Keratinocyte (primary cell): ENCODE measurements at regions not wholly inside any gene's neighbourhood (a gene's known extent, or its start where the extent isn't known, plus 50 kb on each side); places are given as distances from the start of the nearest gene placed in this dataset.

Experiments
- DNase-seq: peaks from one replicate; pipeline ENCODE4 v3.0.0-alpha.2; 2011; ENCODE audit warnings: low read depth, missing footprints, low spot score
- FAIRE-seq: peaks from 2 replicates; lab custom pipeline; 2011; peaks lifted over from hg19 to GRCh38; lab: Jason Lieb, UNC
- H2AFZ ChIP-seq: 2 replicates; pipeline ENCODE4 v1.6.0; 2012; ENCODE audit warnings: low read length, control low read depth, inconsistent platforms; ENCODE audit not compliant: control insufficient read depth
- H3K27ac ChIP-seq: 2 replicates; pipeline ENCODE4 v1.5.1; 2011; ENCODE audit warnings: low read length; ENCODE audit not compliant: control insufficient read depth, insufficient read depth
- H3K27me3 ChIP-seq: 3 replicates; pipeline ENCODE4 v1.6.0; 2011; ENCODE audit warnings: low read length; ENCODE audit not compliant: control insufficient read depth, insufficient read depth; ENCODE audit errors: extremely low read depth
- H3K36me3 ChIP-seq, 2 experiments: 2 replicates in 1 of 2; 3 replicates in 1 of 2; pipeline ENCODE4 v1.5.1; 2011; ENCODE audit warnings: low read length in 2 of 2, mild to moderate bottlenecking in 1 of 2; ENCODE audit not compliant: control insufficient read depth in 2 of 2, insufficient read depth in 2 of 2; ENCODE audit errors: extremely low read depth in 1 of 2
- H3K4me1 ChIP-seq: 3 replicates; pipeline ENCODE4 v1.5.1; 2011; ENCODE audit warnings: low read length; ENCODE audit not compliant: control insufficient read depth, insufficient read depth; ENCODE audit errors: extremely low read depth
- H3K4me2 ChIP-seq: 3 replicates; pipeline ENCODE4 v1.6.0; 2011; ENCODE audit warnings: low read depth, low read length; ENCODE audit not compliant: control insufficient read depth, insufficient read depth; ENCODE audit errors: extremely low read depth
- H3K4me3 ChIP-seq, 3 experiments: fragments of 200-600 bp in 1 of 3; sonication (generic) in 1 of 3; 2 replicates in 2 of 3; 3 replicates in 1 of 3; pipeline ENCODE4 v1.5.1; 2011 to 2016; ENCODE audit warnings: low read length in 3 of 3, mild to moderate bottlenecking in 3 of 3, control low read depth in 2 of 3, inconsistent platforms in 1 of 3, low read depth in 1 of 3, mixed read lengths in 1 of 3, mixed run types in 1 of 3, moderate library complexity in 1 of 3; ENCODE audit not compliant: control insufficient read depth in 2 of 3, insufficient read depth in 2 of 3; ENCODE audit errors: extremely low read depth in 1 of 3
- H3K79me2 ChIP-seq: 2 replicates; pipeline ENCODE4 v1.6.0; 2012; ENCODE audit warnings: low read length; ENCODE audit not compliant: control insufficient read depth, insufficient read depth
- H3K9ac ChIP-seq: 3 replicates; pipeline ENCODE4 v1.6.0; 2011; ENCODE audit warnings: low read length; ENCODE audit not compliant: control insufficient read depth, insufficient read depth; ENCODE audit errors: extremely low read depth
- H3K9me1 ChIP-seq: 3 replicates; pipeline ENCODE4 v1.6.0; 2011; ENCODE audit warnings: low read length; ENCODE audit not compliant: control insufficient read depth, insufficient read depth; ENCODE audit errors: extremely low read depth
- H3K9me3 ChIP-seq: 2 replicates; pipeline ENCODE4 v1.5.1; 2012; ENCODE audit warnings: low read depth, low read length; ENCODE audit not compliant: control insufficient read depth
- H4K20me1 ChIP-seq: 3 replicates; pipeline ENCODE4 v1.6.0; 2011; ENCODE audit warnings: low read length; ENCODE audit not compliant: control insufficient read depth, insufficient read depth; ENCODE audit errors: extremely low read depth
- CTCF ChIP-seq, 3 experiments: IDR thresholded peaks in 1 of 3; conservative IDR thresholded peaks in 1 of 3; optimal IDR thresholded peaks in 1 of 3; 2 replicates in 2 of 3; 3 replicates in 1 of 3; pipeline versions ENCODE3 to v1.5.1; 2011; ENCODE audit warnings: low read length in 3 of 3, mild to moderate bottlenecking in 3 of 3, moderate library complexity in 2 of 3, control low read depth in 1 of 3, inconsistent platforms in 1 of 3; ENCODE audit not compliant: insufficient read depth in 2 of 3; ENCODE audit errors: extremely low read depth in 1 of 3
- EZH2 ChIP-seq: IDR thresholded peaks from one replicate; pipeline ENCODE4 v1.6.1; 2012; ENCODE audit warnings: inconsistent platforms, mild to moderate bottlenecking, low read length, moderate library complexity
- dilution Hi-C: fragments of 300-500 bp; cut with MboI; formaldehyde crosslinking; loops from one replicate; pipeline ENCODE4 v1.7.0; 2020; ENCODE audit warnings: low sequenced_read_pairs; ENCODE audit not compliant: extremely low pct_ligation_motif_present

GRCh38 chr2:199575416-199575815, 117.7 kb upstream of the SATB2 start:
- H3K9me3 ChIP-seq = no peaks in the 10 kb centered on the region
- no peak overlapping the region for H2AFZ ChIP-seq
- H3K4me1 ChIP-seq = no peaks in the 10 kb centered on the region
- no peak overlapping the region for H3K4me3 ChIP-seq
- no peaks in the 10 kb centered on the region for H3K27me3 ChIP-seq
- TF ChIP-seq CTCF (optimal IDR thresholded peaks at IDR 0.05 in 1 of 3, IDR thresholded peaks at IDR 0.05 in 1 of 3, conservative IDR thresholded peaks at IDR 0.05 in 1 of 3; ENCODE audit: extremely low read depth in 1 of 3, insufficient read depth in 2 of 3, low read length in 3 of 3) (no peak), EZH2 (no peak)
- dilution Hi-C loops = no loop called here
- H3K36me3 ChIP-seq = no peaks in the 10 kb centered on the region
- DNase-seq = no peak
- no peaks in the 10 kb centered on the region for H3K79me2 ChIP-seq
- H3K9ac ChIP-seq = no peak overlapping the region
- no peaks in the 10 kb centered on the region for H4K20me1 ChIP-seq
- no peak for FAIRE-seq
- H3K4me2 ChIP-seq = no peak overlapping the region
- H3K27ac ChIP-seq = no peak overlapping the region
- H3K9me1 ChIP-seq = no peaks in the 10 kb centered on the region

GRCh38 chr2:199572571-199572970, 114.8 kb upstream of the SATB2 start:
- no peaks in the 10 kb centered on the region for H3K9me1 ChIP-seq
- no peaks in the 10 kb centered on the region for H3K36me3 ChIP-seq
- no peak overlapping the region for H2AFZ ChIP-seq
- no peaks in the 10 kb centered on the region for H3K79me2 ChIP-seq
- no peak overlapping the region for H3K4me3 ChIP-seq
- H3K27me3 ChIP-seq = no peaks in the 10 kb centered on the region
- H4K20me1 ChIP-seq = no peaks in the 10 kb centered on the region
- H3K27ac ChIP-seq = no peak overlapping the region
- no peaks in the 10 kb centered on the region for H3K4me1 ChIP-seq
- DNase-seq = no peak
- H3K9me3 ChIP-seq = no peaks in the 10 kb centered on the region
- H3K9ac ChIP-seq = no peak overlapping the region
- dilution Hi-C loops = no loop called here
- FAIRE-seq = no peak
- TF ChIP-seq CTCF (optimal IDR thresholded peaks at IDR 0.05 in 1 of 3, IDR thresholded peaks at IDR 0.05 in 1 of 3, conservative IDR thresholded peaks at IDR 0.05 in 1 of 3; ENCODE audit: extremely low read depth in 1 of 3, insufficient read depth in 2 of 3, low read length in 3 of 3) (no peak), EZH2 (no peak)
- H3K4me2 ChIP-seq = no peak overlapping the region
